ENCODE measurements at regions not wholly inside any gene's neighbourhood (a gene's known extent, or its start where the extent isn't known, plus 50 kb on each side); places are given as distances from the start of the nearest gene placed in this dataset.

GRCh38 chr20:50392138-50392866, 117.9 kb upstream of the PTPN1 start:
- TF ChIP-seq CBFB (CRISPR knock-in tag; IDR thresholded peaks at IDR 0.05; ENCODE audit: low read depth), result no peak
- TF ChIP-seq SMAD4 (CRISPR knock-in tag; IDR thresholded peaks at IDR 0.05), result no peak
- TF ChIP-seq TCF7 (CRISPR knock-in tag; IDR thresholded peaks at IDR 0.05; ENCODE audit: low read depth), result no peak

All from WTC11 (cell line).